Muscle of back (tissue), 3 donors: ENCODE measurements at regions not wholly inside any gene's neighbourhood (a gene's known extent, or its start where the extent isn't known, plus 50 kb on each side); places are given as distances from the start of the nearest gene placed in this dataset.

Experiments used
- DNase-seq, 3 donors: peaks; one replicate each; pipeline versions ENCODE4 v3.0.0 to v3.0.0-alpha.2; 2013

- DNase-seq, result no peak
These were observed 70.3 kb upstream of the CA10 start for GRCh38 chr17:52228823-52229222.

- DNase-seq, result no peak
These were observed 69.4 kb upstream of the CA10 start for GRCh38 chr17:52227926-52228325.

- no peak for DNase-seq
These were observed 54.9 kb upstream of the CA10 start for GRCh38 chr17:52213451-52213850.

- DNase-seq, result no peak
These were observed 54.3 kb upstream of the CA10 start for GRCh38 chr17:52212851-52213250.

GRCh38 chr17:52209507-52209906 lies 51.0 kb upstream of the CA10 start:
- no peak for DNase-seq
